ENCODE measurements at regions not wholly inside any gene's neighbourhood (a gene's known extent, or its start where the extent isn't known, plus 50 kb on each side); places are given as distances from the start of the nearest gene placed in this dataset.
A peak's percentile ranks its signal among the peaks of the same experiment; 100 is the strongest.

DNA sequence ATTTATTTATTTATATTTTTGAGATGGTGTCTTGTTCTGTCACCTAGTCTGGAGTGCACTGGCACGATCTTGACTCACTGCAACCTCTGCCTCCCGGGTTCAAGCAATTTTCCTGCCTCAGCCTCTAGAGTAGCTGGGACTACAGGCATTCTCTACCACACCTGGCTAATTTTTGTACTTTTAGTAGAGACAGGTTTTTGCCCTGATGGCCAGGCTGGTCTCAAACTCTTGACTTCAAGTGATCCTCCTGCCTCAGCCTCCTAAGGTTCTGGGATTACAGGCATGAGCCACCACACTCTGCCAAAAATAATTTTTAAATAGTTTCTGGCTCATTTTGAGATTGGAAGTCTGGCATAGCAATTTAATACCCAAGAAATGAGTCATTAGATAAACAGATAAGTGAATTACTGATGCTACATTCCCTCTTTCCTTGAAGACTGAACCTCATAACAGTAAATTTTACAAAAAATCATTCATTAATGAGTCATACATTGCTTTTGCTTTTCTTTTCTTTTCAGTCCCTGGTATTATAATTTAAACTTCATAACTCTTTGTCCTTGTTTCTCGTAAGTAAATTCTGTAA, 881.6 kb upstream of the PIK3C3 start:
- ChIA-PET POLR2A (ENCODE audit: unreplicated experiment) (no interaction called here), CTCF (no interaction called here)
- BruUV-seq (replicated peaks): no TSS peak
- Histone ChIP-seq H3K4me3 (ENCODE audit: low read length) (no peak overlapping the region), H3K36me3 (ENCODE audit: low read depth, low read length) (no peaks in the 10 kb centered on the region), H3K9ac (ENCODE audit: low read length) (no peak overlapping the region), H3K9me2 (replicated peaks; ENCODE audit: low read length) (no peaks in the 10 kb centered on the region), H3K27me3 (ENCODE audit: low read length) (no peaks in the 10 kb centered on the region), H3K27ac (ENCODE audit: low read length) (peak overlapping the region; percentile 83; the same call in 1 of the 2 replicates), H3K79me2 (ENCODE audit: low read length) (no peaks in the 10 kb centered on the region), H4K20me1 (ENCODE audit: low read length) (no peaks in the 10 kb centered on the region), H2AFZ (ENCODE audit: low read length) (no peak overlapping the region), H3K4me2 (ENCODE audit: low read length) (peak overlapping the region; percentile 42), H3K9me3 (ENCODE audit: low read length) (no peaks in the 10 kb centered on the region), H3K4me1 (ENCODE audit: insufficient read depth, low read length) (peaks cover 42% of the 10 kb centered on the region), H3F3A (ENCODE audit: low read length, unreplicated experiment) (no peaks in the 10 kb centered on the region)
- intact Hi-C loops (cut with micrococcal nuclease): loop anchor here (2.0 kb wide), 1 partner anchor 205 kb away; no protein-coding TSS in a partner anchor
- ATAC-seq: peak; percentile 43
- TF ChIP-seq, protein P1, sequence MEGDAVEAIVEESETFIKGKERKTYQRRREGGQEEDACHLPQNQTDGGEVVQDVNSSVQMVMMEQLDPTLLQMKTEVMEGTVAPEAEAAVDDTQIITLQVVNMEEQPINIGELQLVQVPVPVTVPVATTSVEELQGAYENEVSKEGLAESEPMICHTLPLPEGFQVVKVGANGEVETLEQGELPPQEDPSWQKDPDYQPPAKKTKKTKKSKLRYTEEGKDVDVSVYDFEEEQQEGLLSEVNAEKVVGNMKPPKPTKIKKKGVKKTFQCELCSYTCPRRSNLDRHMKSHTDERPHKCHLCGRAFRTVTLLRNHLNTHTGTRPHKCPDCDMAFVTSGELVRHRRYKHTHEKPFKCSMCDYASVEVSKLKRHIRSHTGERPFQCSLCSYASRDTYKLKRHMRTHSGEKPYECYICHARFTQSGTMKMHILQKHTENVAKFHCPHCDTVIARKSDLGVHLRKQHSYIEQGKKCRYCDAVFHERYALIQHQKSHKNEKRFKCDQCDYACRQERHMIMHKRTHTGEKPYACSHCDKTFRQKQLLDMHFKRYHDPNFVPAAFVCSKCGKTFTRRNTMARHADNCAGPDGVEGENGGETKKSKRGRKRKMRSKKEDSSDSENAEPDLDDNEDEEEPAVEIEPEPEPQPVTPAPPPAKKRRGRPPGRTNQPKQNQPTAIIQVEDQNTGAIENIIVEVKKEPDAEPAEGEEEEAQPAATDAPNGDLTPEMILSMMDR (conservative IDR thresholded peaks at IDR 0.05; ENCODE audit: low read depth, low read length): no peak
- TF ChIP-seq EZH2phosphoT487 (IDR thresholded peaks at IDR 0.05; ENCODE audit: borderline replicate concordance, low read length) (no peak), EZH2 (IDR thresholded peaks at IDR 0.05; ENCODE audit: low read length, unreplicated experiment) (no peak)
- peak; percentile 67 for DNase-seq

DNA sequence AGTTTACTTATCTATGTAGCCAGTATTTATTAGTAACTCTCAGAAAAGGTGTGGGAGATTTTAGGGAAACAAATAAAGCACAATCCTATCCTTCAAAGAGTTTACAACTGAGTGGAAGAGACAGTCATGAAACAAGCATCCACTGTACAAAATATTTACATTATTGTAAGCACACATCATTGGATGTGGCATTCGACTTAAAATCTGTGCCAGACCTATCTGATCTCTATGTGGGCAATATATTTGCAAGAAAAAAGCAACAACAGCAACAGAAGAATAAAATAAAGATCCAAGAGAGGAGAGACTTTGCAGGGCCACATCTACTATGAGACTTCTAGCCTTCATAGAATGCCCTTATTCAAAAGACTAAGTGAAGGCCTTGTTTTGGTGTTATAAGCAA, 882.1 kb upstream of the PIK3C3 start:
- ATAC-seq (no peak), DNase-seq (no peak)
- no peak overlapping the region for H3K4me2 ChIP-seq (ENCODE audit: low read length)
- ChIA-PET POLR2A (ENCODE audit: unreplicated experiment) (no interaction called here), CTCF (no interaction called here)
- TF ChIP-seq EZH2 (IDR thresholded peaks at IDR 0.05; ENCODE audit: low read length, unreplicated experiment) (no peak), EZH2phosphoT487 (IDR thresholded peaks at IDR 0.05; ENCODE audit: borderline replicate concordance, low read length) (no peak)
- TF ChIP-seq, protein P1 (conservative IDR thresholded peaks at IDR 0.05; ENCODE audit: low read depth, low read length): no peak
- H3K9ac ChIP-seq (ENCODE audit: low read length): no peak overlapping the region
- peaks cover 39% of the 10 kb centered on the region for H3K4me1 ChIP-seq (ENCODE audit: insufficient read depth, low read length)
- H3K79me2 ChIP-seq (ENCODE audit: low read length): no peaks in the 10 kb centered on the region
- H2AFZ ChIP-seq (ENCODE audit: low read length): no peak overlapping the region
- H3K27ac ChIP-seq (ENCODE audit: low read length): no peak overlapping the region
- no peaks in the 10 kb centered on the region for H3K27me3 ChIP-seq (ENCODE audit: low read length)
- no peaks in the 10 kb centered on the region for H4K20me1 ChIP-seq (ENCODE audit: low read length)
- H3F3A ChIP-seq (ENCODE audit: low read length, unreplicated experiment): no peaks in the 10 kb centered on the region
- no peaks in the 10 kb centered on the region for H3K9me2 ChIP-seq (replicated peaks; ENCODE audit: low read length)
- BruUV-seq (replicated peaks): no TSS peak
- no peaks in the 10 kb centered on the region for H3K36me3 ChIP-seq (ENCODE audit: low read depth, low read length)
- no peaks in the 10 kb centered on the region for H3K9me3 ChIP-seq (ENCODE audit: low read length)
- H3K4me3 ChIP-seq (ENCODE audit: low read length): no peak overlapping the region
- intact Hi-C loops (cut with micrococcal nuclease): loop anchor here (2.0 kb wide), 1 partner anchor 204 kb away; no protein-coding TSS in a partner anchor

GRCh38 chr18:41071826-41072225, 883.2 kb upstream of the PIK3C3 start:
- no peak overlapping the region for H3K9ac ChIP-seq (ENCODE audit: low read length)
- TF ChIP-seq, protein P1 (conservative IDR thresholded peaks at IDR 0.05; ENCODE audit: low read depth, low read length): no peak
- TF ChIP-seq EZH2 (IDR thresholded peaks at IDR 0.05; ENCODE audit: low read length, unreplicated experiment) (no peak), EZH2phosphoT487 (IDR thresholded peaks at IDR 0.05; ENCODE audit: borderline replicate concordance, low read length) (no peak)
- H3K79me2 ChIP-seq (ENCODE audit: low read length): no peaks in the 10 kb centered on the region
- no peak overlapping the region for H2AFZ ChIP-seq (ENCODE audit: low read length)
- H3F3A ChIP-seq (ENCODE audit: low read length, unreplicated experiment): no peaks in the 10 kb centered on the region
- ChIA-PET POLR2A (ENCODE audit: unreplicated experiment) (no interaction called here), CTCF (no interaction called here)
- H3K4me3 ChIP-seq (ENCODE audit: low read length): no peak overlapping the region
- no peak overlapping the region for H3K4me2 ChIP-seq (ENCODE audit: low read length)
- no peaks in the 10 kb centered on the region for H3K36me3 ChIP-seq (ENCODE audit: low read depth, low read length)
- H3K9me3 ChIP-seq (ENCODE audit: low read length): no peaks in the 10 kb centered on the region
- H3K27me3 ChIP-seq (ENCODE audit: low read length): no peaks in the 10 kb centered on the region
- no peak for DNase-seq
- H4K20me1 ChIP-seq (ENCODE audit: low read length): no peaks in the 10 kb centered on the region
- H3K27ac ChIP-seq (ENCODE audit: low read length): peak overlapping the region; percentile 16; the same call in 1 of the 2 replicates
- intact Hi-C loops (cut with micrococcal nuclease): loop anchor here (2.0 kb wide), 1 partner anchor 203 kb away; no protein-coding TSS in a partner anchor
- no TSS peak for BruUV-seq (replicated peaks)
- peaks cover 30% of the 10 kb centered on the region for H3K4me1 ChIP-seq (ENCODE audit: insufficient read depth, low read length)
- no peaks in the 10 kb centered on the region for H3K9me2 ChIP-seq (replicated peaks; ENCODE audit: low read length)
- ATAC-seq: no peak
